ENCODE measurements at regions not wholly inside any gene's neighbourhood (a gene's known extent, or its start where the extent isn't known, plus 50 kb on each side); places are given as distances from the start of the nearest gene placed in this dataset.
"Not testable (repeated sequence)": the region's sequence is repeated elsewhere in the genome, so short reads cannot be mapped to it uniquely, and the experiment has no call there.

DNA sequence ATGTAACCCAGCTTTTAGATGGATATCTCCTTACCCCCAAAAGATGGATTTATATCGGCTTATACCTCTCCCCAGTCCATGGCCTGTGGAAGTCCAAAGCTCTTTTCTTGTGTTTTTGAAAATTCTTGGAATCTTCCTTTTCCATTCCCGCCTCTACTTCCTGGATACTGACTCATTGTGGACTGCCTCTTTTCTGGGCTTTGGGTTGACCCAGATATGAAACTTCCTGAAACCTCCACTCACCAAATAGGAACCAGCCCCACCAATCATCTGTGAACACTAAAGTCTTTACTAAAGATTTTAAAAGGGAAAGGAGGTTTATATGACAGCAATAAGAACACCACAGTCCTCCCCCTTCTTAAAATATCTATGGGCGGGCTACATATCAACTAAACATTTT lies 163.4 kb upstream of the SYN3 start:
- no peak for DNase-seq

DNA sequence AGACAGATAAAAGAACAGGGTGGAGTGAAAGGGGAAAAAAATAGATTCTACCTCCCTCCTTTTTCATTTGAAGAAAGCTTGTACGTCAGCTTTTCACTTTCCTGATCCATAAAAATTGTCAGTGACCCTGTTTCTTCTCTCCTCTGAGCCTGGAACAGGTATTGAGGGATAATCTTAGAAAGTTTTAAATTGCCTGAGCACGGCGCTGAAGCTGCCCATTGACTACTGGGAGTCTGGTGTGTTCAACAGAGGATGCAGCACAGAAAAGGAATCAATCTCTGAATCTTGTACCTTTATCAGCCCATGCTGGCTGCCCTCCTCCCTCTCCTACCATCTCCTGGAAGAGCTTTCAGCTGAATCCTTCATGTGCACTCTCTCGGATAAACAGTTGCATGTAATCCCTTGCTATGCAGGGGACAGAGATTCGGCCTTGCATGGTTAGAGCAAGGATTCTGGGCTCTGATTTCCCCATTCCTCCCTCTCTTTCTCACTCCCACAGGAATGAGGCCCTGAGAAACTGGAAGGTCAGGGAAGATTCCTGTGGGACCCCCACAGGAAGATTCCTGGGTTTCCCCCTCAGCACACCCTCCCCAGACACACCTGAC lies 162.4 kb upstream of the SYN3 start:
- DNase-seq = no peak

- no peak for DNase-seq
These were observed 161.6 kb upstream of the SYN3 start for GRCh38 chr22:33219648-33220384.

GRCh38 chr22:33213383-33214075 lies 155.3 kb upstream of the SYN3 start:
- DNase-seq = no peak

DNA sequence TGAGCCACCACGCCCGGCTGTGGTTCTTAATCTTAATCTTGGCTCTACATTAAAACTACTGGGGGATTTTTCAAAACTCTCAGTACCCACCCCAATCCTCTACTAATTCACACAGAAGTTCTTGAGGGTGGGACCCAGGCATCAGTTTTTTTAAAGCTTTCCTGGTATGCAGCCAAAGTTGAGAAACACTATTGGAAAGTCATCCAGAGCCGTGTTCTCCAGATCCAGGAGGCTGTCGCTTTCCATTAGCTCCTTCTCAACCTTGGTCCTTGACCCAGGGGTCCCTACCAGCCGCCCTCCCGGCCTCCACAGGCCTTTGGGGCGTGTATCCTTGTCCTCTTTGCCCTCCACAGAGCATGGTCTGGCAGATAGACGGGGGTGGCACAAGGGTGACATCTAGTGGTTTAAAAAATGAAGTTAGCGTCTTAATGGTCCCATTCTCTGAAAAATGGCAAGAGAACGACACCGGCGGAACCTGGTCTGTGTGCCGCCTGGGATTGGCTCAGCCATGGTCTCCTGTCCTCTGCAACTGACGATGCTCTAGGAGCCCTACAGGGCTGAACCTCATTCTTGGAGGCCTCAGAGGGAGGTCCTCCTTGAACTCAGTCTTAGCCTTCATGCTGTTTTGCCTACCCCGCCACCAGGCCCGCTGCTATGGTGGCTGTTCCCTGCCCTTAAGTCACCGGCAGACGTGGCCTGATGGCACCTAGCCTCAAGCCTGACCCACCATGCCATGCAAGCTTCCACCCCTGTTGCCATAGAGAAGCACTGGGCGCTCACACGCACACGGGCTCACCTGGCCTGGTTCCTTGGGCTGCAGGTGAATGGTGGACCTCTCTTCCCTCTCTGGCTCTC lies 152.0 kb upstream of the SYN3 start:
- DNase-seq = peak; percentile 57

GRCh38 chr22:33204408-33204807 lies 146.2 kb upstream of the SYN3 start:
- DNase-seq = no peak

GRCh38 chr22:33202455-33202854 lies 144.3 kb upstream of the SYN3 start:
- DNase-seq = no peak

DNA sequence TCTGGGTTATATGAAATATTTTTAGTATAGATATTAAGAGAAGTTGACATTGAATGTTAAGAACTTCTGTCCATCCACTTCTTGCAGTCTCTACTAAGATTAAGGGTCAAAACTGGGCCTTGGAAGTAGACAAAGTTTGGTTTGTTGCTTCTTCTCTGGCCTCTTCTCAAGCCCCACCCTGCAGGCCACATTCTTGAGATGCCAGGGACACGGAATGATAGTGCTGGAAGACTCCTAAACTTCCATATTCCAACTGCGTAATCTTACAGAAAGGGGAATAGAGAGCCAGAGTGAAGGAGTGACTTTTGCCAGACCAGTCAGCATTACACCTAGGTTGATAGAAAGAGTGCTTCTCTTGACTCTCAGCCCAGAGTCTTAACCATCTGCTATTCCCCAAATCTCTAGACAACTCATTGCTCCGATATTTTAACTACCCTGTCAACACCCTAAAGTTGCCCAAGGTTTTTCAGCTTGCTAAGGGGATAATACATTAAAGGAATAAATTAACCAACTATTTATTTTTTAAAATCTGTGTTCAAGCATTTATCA lies 136.4 kb upstream of the SYN3 start:
- DNase-seq = no peak

- DNase-seq = no peak
These were observed 134.0 kb upstream of the SYN3 start for GRCh38 chr22:33192156-33192555.

DNA sequence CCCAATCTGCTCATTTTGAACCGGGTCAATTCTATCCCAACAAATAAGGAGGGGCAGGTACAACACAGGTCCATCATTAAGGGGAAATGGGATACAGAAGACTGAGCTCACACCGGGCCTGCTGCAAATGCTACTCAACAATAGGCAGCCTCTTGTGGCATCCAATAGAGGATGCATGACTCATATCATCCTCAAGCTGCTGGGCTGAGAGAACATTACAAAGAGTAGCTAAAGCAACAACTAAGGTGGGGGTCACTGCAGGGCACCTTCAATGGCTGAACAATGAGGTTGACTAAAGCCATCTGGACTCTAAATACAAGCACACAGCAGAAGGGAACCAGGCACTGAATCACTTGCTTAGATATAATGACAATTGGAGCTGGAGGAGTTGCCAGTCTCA lies 130.1 kb upstream of the SYN3 start:
- DNase-seq = no peak

DNA sequence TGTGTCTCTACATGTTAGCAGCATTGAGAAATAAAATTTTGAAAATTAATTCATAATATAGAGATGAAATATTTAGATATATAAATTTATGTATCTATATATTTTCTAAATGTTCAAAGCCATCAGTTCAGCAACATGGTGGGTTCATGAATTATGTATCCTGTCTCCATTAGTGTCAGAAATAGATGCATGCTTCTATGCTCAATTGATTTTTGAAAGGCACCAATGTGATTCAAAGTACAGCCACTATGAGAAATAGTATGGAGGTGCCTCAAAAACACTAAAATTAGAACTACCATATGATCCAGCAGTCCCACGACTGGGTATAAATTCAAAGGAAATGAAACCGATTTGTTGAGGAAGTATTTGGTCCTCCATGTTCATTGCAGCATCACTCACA lies 128.6 kb upstream of the SYN3 start:
- no peak for DNase-seq

- no peak for DNase-seq
These were observed 122.2 kb upstream of the SYN3 start for GRCh38 chr22:33180356-33180755.

DNA sequence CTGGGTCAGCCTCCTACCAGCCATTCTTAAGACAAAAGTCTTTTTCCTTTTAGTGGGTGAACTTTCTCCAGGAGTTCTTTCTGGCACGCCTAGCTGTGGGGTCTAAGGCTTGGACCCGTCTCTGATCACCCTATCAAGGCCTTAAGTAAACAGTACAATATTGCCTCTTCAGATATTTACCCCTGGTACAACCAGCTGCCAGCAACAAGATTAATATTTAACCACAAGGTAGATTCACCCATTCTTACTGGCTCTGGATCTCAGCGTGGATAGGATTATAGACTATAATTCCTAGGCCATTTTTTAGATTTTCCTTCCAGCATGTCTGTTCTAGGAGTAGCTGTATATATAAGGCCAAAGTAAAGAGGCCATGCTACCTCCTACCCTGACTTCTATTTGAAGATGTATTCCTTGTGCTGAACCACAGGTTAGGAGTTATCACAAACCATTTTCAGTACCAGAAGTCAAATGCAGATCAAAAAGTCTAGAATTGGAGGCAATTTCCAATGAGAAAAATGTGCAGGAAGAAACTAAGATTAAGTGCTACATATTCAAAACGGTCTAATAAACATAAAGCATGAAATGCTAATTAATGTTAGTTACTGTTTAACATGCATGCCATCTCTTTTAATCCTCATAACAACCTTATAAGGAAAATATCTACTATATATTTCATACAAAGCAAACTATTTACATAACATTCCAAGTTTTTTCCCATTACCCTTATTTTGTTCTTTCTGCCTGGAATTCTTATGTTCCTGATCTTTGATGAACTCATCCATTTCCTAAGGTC lies 110.0 kb upstream of the SYN3 start:
- DNase-seq = no peak

DNA sequence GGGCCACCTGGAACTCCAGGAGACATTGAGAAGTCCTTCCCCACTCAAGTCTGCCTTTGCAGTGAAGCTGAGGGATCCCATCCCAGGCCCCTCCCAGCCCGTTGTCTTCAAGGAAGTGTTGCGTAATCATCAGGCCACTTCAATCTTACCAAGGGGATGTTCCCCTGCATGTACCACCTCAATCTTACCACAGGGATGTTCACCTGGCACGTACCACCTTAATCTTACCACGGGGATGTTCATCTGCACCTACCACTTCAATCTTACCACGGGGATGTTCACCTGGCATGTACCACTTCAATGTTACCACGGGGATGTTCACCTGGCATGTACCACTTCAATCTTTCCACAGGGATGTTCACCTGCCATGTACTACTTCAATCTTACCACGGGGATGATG lies 108.0 kb upstream of the SYN3 start:
- DNase-seq = no peak

DNA sequence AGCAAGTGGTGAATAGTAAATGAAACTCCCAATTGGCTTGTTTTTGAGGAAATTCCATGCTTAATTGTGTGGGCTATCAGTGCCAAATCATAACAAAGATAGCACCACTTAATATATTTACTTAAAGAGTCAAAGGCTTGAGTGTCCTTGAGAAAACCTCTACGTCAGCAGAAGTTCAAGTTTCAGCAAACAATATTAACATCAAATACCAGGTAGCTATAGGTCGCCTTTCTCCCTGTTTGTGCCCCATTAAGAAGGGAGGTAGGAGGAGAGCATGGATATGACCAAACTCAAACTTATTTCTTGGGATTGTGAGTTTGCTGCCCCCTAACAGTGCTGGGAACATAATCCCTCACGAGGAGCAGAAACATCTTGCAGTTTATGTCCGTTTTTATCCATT lies 105.6 kb upstream of the SYN3 start:
- DNase-seq = no peak

DNA sequence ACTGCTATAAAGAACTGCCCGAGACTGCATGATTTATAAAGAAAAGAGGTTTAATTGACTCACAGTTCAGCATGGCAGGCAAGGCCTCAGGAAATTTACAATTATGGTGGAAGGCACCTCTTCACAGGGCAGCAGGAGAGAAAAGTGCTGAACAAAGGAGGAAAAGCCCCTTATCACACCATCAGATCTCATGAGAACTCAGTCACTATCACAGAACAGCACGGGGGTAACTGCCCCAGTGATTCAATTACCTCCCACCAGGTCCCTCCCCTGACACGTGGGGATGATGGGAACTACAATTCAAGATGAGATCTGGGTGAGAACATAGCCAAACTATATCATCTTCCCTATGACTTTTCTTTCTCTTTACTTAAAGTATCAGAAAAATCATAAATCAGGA lies 104.0 kb upstream of the SYN3 start:
- no peak for DNase-seq

- no peak for DNase-seq
These were observed 102.3 kb upstream of the SYN3 start for GRCh38 chr22:33160525-33160924.

DNA sequence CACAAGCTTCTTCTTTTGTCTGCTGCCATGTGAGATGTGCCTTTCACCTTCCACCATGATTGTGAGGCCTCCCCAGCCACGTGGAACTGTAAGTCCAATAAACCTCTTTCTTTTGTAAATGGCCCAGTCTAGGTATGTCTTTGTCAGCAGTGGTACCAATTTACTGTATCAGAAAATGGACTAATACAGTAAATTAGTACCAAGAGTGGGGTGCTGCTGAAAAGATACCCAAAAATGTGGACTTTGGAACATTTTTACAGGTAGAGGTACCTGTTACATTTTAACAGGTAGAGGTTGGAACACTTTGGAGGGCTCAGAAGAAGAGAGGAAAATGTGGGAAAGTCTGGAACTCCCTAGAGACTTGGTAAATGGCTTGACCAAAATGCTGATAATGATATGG lies 96.8 kb upstream of the SYN3 start:
- not testable (repeated sequence) for DNase-seq

DNA sequence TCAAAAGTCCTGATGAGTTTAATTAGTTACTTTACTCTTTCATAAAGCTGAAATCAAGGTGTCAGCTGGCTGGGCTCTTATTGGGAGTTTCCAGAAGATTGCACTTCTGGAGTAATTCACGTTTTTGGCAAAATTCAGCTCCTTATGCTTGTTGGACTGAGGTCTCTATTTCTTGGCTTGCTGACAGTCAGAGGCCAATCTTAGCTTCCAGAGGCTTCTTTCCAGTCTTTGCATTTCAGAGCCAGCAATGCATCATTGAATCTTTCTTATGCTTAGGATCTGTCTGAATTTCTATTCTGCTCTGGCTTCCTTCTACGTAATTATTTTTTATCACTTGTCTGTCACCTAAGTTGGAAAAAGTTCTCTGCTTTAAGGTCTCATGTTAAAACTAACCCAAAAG lies 91.4 kb upstream of the SYN3 start:
- DNase-seq = no peak

- DNase-seq = no peak
These were observed 86.5 kb upstream of the SYN3 start for GRCh38 chr22:33144721-33145120.

- no peak for DNase-seq
These were observed 84.3 kb upstream of the SYN3 start for GRCh38 chr22:33142282-33143055.

All from activated CD4-positive, alpha-beta T cell treated with anti-CD3 and anti-CD28 coated beads, Interleukin-2, Interleukin-6, amounts not matched to agents 100 ng/mL and 50 ng/mL, durations not matched to agents 16 hours and 8 hours (primary cell).